ENCODE measurements at regions not wholly inside any gene's neighbourhood (a gene's known extent, or its start where the extent isn't known, plus 50 kb on each side); places are given as distances from the start of the nearest gene placed in this dataset.

- H3K27me3 ChIP-seq (ENCODE audit: control insufficient read depth in 3 of 3, insufficient read depth in 3 of 3, low read length in 3 of 3), result peaks cover 0 to 2% (median 0%) of the 10 kb centered on the region in 3 donors
- H3K36me3 ChIP-seq (ENCODE audit: control insufficient read depth in 3 of 3, insufficient read depth in 3 of 3, low read length in 3 of 3), result no peaks in the 10 kb centered on the region
- peaks cover 0 to 3% (median 2%) of the 10 kb centered on the region in 3 donors for H3K4me1 ChIP-seq (ENCODE audit: control insufficient read depth in 3 of 3, insufficient read depth in 3 of 3, low read length in 3 of 3)
- H3K4me3 ChIP-seq (ENCODE audit: low read length in 3 of 3), result no peak overlapping the region
- no peak overlapping the region for H3K27ac ChIP-seq (ENCODE audit: low read depth, low read length)
- no peak overlapping the region for H3K9ac ChIP-seq (ENCODE audit: low read depth in 1 of 3, low read length in 3 of 3)
- no peaks in the 10 kb centered on the region for H3K9me3 ChIP-seq (ENCODE audit: control insufficient read depth in 3 of 3, low read length in 3 of 3)
These were observed 233.3 kb downstream of the UACA start for GRCh38 chr15:70530017-70530499.

GRCh38 chr15:70528816-70529215 lies 234.5 kb downstream of the UACA start:
- peaks cover 0 to 3% (median 2%) of the 10 kb centered on the region in 3 donors for H3K4me1 ChIP-seq (ENCODE audit: control insufficient read depth in 3 of 3, insufficient read depth in 3 of 3, low read length in 3 of 3)
- H3K4me3 ChIP-seq (ENCODE audit: low read length in 3 of 3), result no peak overlapping the region
- no peaks in the 10 kb centered on the region for H3K9me3 ChIP-seq (ENCODE audit: control insufficient read depth in 3 of 3, low read length in 3 of 3)
- no peak overlapping the region for H3K9ac ChIP-seq (ENCODE audit: low read depth in 1 of 3, low read length in 3 of 3)
- no peaks in the 10 kb centered on the region for H3K36me3 ChIP-seq (ENCODE audit: control insufficient read depth in 3 of 3, insufficient read depth in 3 of 3, low read length in 3 of 3)
- H3K27ac ChIP-seq (ENCODE audit: low read depth, low read length), result no peak overlapping the region
- peaks cover 0 to 2% (median 0%) of the 10 kb centered on the region in 3 donors for H3K27me3 ChIP-seq (ENCODE audit: control insufficient read depth in 3 of 3, insufficient read depth in 3 of 3, low read length in 3 of 3)

GRCh38 chr15:70528270-70528706 lies 235.1 kb downstream of the UACA start:
- H3K36me3 ChIP-seq (ENCODE audit: control insufficient read depth in 3 of 3, insufficient read depth in 3 of 3, low read length in 3 of 3), result no peaks in the 10 kb centered on the region
- no peak overlapping the region for H3K27ac ChIP-seq (ENCODE audit: low read depth, low read length)
- peaks cover 0 to 2% (median 0%) of the 10 kb centered on the region in 3 donors for H3K27me3 ChIP-seq (ENCODE audit: control insufficient read depth in 3 of 3, insufficient read depth in 3 of 3, low read length in 3 of 3)
- no peak overlapping the region for H3K9ac ChIP-seq (ENCODE audit: low read depth in 1 of 3, low read length in 3 of 3)
- peaks cover 0 to 3% (median 2%) of the 10 kb centered on the region in 3 donors for H3K4me1 ChIP-seq (ENCODE audit: control insufficient read depth in 3 of 3, insufficient read depth in 3 of 3, low read length in 3 of 3)
- no peaks in the 10 kb centered on the region for H3K9me3 ChIP-seq (ENCODE audit: control insufficient read depth in 3 of 3, low read length in 3 of 3)
- H3K4me3 ChIP-seq (ENCODE audit: low read length in 3 of 3), result no peak overlapping the region

- no peaks in the 10 kb centered on the region for H3K9me3 ChIP-seq (ENCODE audit: control insufficient read depth in 3 of 3, low read length in 3 of 3)
- no peak overlapping the region for H3K27ac ChIP-seq (ENCODE audit: low read depth, low read length)
- H3K9ac ChIP-seq (ENCODE audit: low read depth in 1 of 3, low read length in 3 of 3), result no peak overlapping the region
- H3K36me3 ChIP-seq (ENCODE audit: control insufficient read depth in 3 of 3, insufficient read depth in 3 of 3, low read length in 3 of 3), result no peaks in the 10 kb centered on the region
- peaks cover 0 to 3% (median 2%) of the 10 kb centered on the region in 3 donors for H3K4me1 ChIP-seq (ENCODE audit: control insufficient read depth in 3 of 3, insufficient read depth in 3 of 3, low read length in 3 of 3)
- H3K27me3 ChIP-seq (ENCODE audit: control insufficient read depth in 3 of 3, insufficient read depth in 3 of 3, low read length in 3 of 3), result peaks cover 0 to 3% (median 2%) of the 10 kb centered on the region in 3 donors
- H3K4me3 ChIP-seq (ENCODE audit: low read length in 3 of 3), result peak overlapping the region in 1 of 3 donors; percentile 16
These were observed 236.4 kb downstream of the UACA start for GRCh38 chr15:70526974-70527325.

GRCh38 chr15:70526221-70526973 lies 237.0 kb downstream of the UACA start:
- H3K36me3 ChIP-seq (ENCODE audit: control insufficient read depth in 3 of 3, insufficient read depth in 3 of 3, low read length in 3 of 3), result no peaks in the 10 kb centered on the region
- peak overlapping the region in 1 of 3 donors; percentile 16 for H3K4me3 ChIP-seq (ENCODE audit: low read length in 3 of 3)
- peaks cover 0 to 3% (median 0%) of the 10 kb centered on the region in 3 donors for H3K27me3 ChIP-seq (ENCODE audit: control insufficient read depth in 3 of 3, insufficient read depth in 3 of 3, low read length in 3 of 3)
- H3K9ac ChIP-seq (ENCODE audit: low read depth in 1 of 3, low read length in 3 of 3), result no peak overlapping the region
- peaks cover 0 to 3% (median 2%) of the 10 kb centered on the region in 3 donors for H3K4me1 ChIP-seq (ENCODE audit: control insufficient read depth in 3 of 3, insufficient read depth in 3 of 3, low read length in 3 of 3)
- H3K9me3 ChIP-seq (ENCODE audit: control insufficient read depth in 3 of 3, low read length in 3 of 3), result no peaks in the 10 kb centered on the region
- H3K27ac ChIP-seq (ENCODE audit: low read depth, low read length), result no peak overlapping the region

GRCh38 chr15:70525551-70525950 lies 237.8 kb downstream of the UACA start:
- Histone ChIP-seq H3K4me3 (ENCODE audit: low read length in 3 of 3) (no peak overlapping the region), H3K27ac (ENCODE audit: low read depth, low read length) (no peak overlapping the region), H3K4me1 (ENCODE audit: control insufficient read depth in 3 of 3, insufficient read depth in 3 of 3, low read length in 3 of 3) (peaks cover 0 to 3% (median 2%) of the 10 kb centered on the region in 3 donors), H3K9ac (ENCODE audit: low read depth in 1 of 3, low read length in 3 of 3) (no peak overlapping the region), H3K36me3 (ENCODE audit: control insufficient read depth in 3 of 3, insufficient read depth in 3 of 3, low read length in 3 of 3) (no peaks in the 10 kb centered on the region), H3K27me3 (ENCODE audit: control insufficient read depth in 3 of 3, insufficient read depth in 3 of 3, low read length in 3 of 3) (peaks cover 0 to 5% (median 0%) of the 10 kb centered on the region in 3 donors), H3K9me3 (ENCODE audit: control insufficient read depth in 3 of 3, low read length in 3 of 3) (no peaks in the 10 kb centered on the region)

- no peak overlapping the region for H3K4me3 ChIP-seq (ENCODE audit: low read length in 3 of 3)
- H3K9me3 ChIP-seq (ENCODE audit: control insufficient read depth in 3 of 3, low read length in 3 of 3), result no peaks in the 10 kb centered on the region
- H3K27me3 ChIP-seq (ENCODE audit: control insufficient read depth in 3 of 3, insufficient read depth in 3 of 3, low read length in 3 of 3), result peaks cover 0 to 5% (median 2%) of the 10 kb centered on the region in 3 donors
- peaks cover 0 to 3% (median 2%) of the 10 kb centered on the region in 3 donors for H3K4me1 ChIP-seq (ENCODE audit: control insufficient read depth in 3 of 3, insufficient read depth in 3 of 3, low read length in 3 of 3)
- H3K27ac ChIP-seq (ENCODE audit: low read depth, low read length), result no peak overlapping the region
- H3K36me3 ChIP-seq (ENCODE audit: control insufficient read depth in 3 of 3, insufficient read depth in 3 of 3, low read length in 3 of 3), result no peaks in the 10 kb centered on the region
- H3K9ac ChIP-seq (ENCODE audit: low read depth in 1 of 3, low read length in 3 of 3), result no peak overlapping the region
These were observed 238.9 kb downstream of the UACA start for GRCh38 chr15:70524470-70524869.

GRCh38 chr15:70523616-70524015 lies 239.7 kb downstream of the UACA start:
- Histone ChIP-seq H3K9ac (ENCODE audit: low read depth in 1 of 3, low read length in 3 of 3) (no peak overlapping the region), H3K4me3 (ENCODE audit: low read length in 3 of 3) (no peak overlapping the region), H3K36me3 (ENCODE audit: control insufficient read depth in 3 of 3, insufficient read depth in 3 of 3, low read length in 3 of 3) (no peaks in the 10 kb centered on the region), H3K4me1 (ENCODE audit: control insufficient read depth in 3 of 3, insufficient read depth in 3 of 3, low read length in 3 of 3) (peaks cover 0 to 3% (median 0%) of the 10 kb centered on the region in 3 donors), H3K9me3 (ENCODE audit: control insufficient read depth in 3 of 3, low read length in 3 of 3) (no peaks in the 10 kb centered on the region), H3K27ac (ENCODE audit: low read depth, low read length) (no peak overlapping the region), H3K27me3 (ENCODE audit: control insufficient read depth in 3 of 3, insufficient read depth in 3 of 3, low read length in 3 of 3) (peaks cover 0 to 5% (median 2%) of the 10 kb centered on the region in 3 donors)

- no peaks in the 10 kb centered on the region for H3K9me3 ChIP-seq (ENCODE audit: control insufficient read depth in 3 of 3, low read length in 3 of 3)
- H3K27ac ChIP-seq (ENCODE audit: low read depth, low read length), result no peak overlapping the region
- no peak overlapping the region for H3K4me3 ChIP-seq (ENCODE audit: low read length in 3 of 3)
- no peaks in the 10 kb centered on the region for H3K36me3 ChIP-seq (ENCODE audit: control insufficient read depth in 3 of 3, insufficient read depth in 3 of 3, low read length in 3 of 3)
- H3K27me3 ChIP-seq (ENCODE audit: control insufficient read depth in 3 of 3, insufficient read depth in 3 of 3, low read length in 3 of 3), result peaks cover 0 to 8% (median 5%) of the 10 kb centered on the region in 3 donors
- peaks cover 0 to 3% (median 0%) of the 10 kb centered on the region in 3 donors for H3K4me1 ChIP-seq (ENCODE audit: control insufficient read depth in 3 of 3, insufficient read depth in 3 of 3, low read length in 3 of 3)
- H3K9ac ChIP-seq (ENCODE audit: low read depth in 1 of 3, low read length in 3 of 3), result no peak overlapping the region
These were observed 240.2 kb downstream of the UACA start for GRCh38 chr15:70523192-70523591.

- Histone ChIP-seq H3K27ac (ENCODE audit: low read depth, low read length) (no peak overlapping the region), H3K36me3 (ENCODE audit: control insufficient read depth in 3 of 3, insufficient read depth in 3 of 3, low read length in 3 of 3) (no peaks in the 10 kb centered on the region), H3K9ac (ENCODE audit: low read depth in 1 of 3, low read length in 3 of 3) (no peak overlapping the region), H3K4me3 (ENCODE audit: low read length in 3 of 3) (no peak overlapping the region), H3K9me3 (ENCODE audit: control insufficient read depth in 3 of 3, low read length in 3 of 3) (no peaks in the 10 kb centered on the region), H3K4me1 (ENCODE audit: control insufficient read depth in 3 of 3, insufficient read depth in 3 of 3, low read length in 3 of 3) (peaks cover 0 to 3% (median 0%) of the 10 kb centered on the region in 3 donors), H3K27me3 (ENCODE audit: control insufficient read depth in 3 of 3, insufficient read depth in 3 of 3, low read length in 3 of 3) (peaks cover 0 to 8% (median 5%) of the 10 kb centered on the region in 3 donors)
These were observed 240.9 kb downstream of the UACA start for GRCh38 chr15:70522323-70522966.

All from skeletal muscle tissue (tissue), 3 donors.